ENCODE measurements at regions not wholly inside any gene's neighbourhood (a gene's known extent, or its start where the extent isn't known, plus 50 kb on each side); places are given as distances from the start of the nearest gene placed in this dataset.

- Histone ChIP-seq H3K4me3 (ENCODE audit: low read depth, low read length) (no peak overlapping the region), H3K9me3 (ENCODE audit: control insufficient read depth, insufficient read depth, low read length) (no peaks in the 10 kb centered on the region), H3K9ac (ENCODE audit: low read depth, low read length) (no peak overlapping the region), H3K27me3 (ENCODE audit: control insufficient read depth, insufficient read depth, low read length) (no peaks in the 10 kb centered on the region), H3K36me3 (ENCODE audit: control insufficient read depth, insufficient read depth, low read length) (no peaks in the 10 kb centered on the region), H3K4me1 (ENCODE audit: control insufficient read depth, insufficient read depth, low read length) (no peaks in the 10 kb centered on the region)
Observed at GRCh38 chr5:8254674-8255073, 385.7 kb downstream of the MTRR start.

- Histone ChIP-seq H3K36me3 (ENCODE audit: control insufficient read depth, insufficient read depth, low read length) (no peaks in the 10 kb centered on the region), H3K4me1 (ENCODE audit: control insufficient read depth, insufficient read depth, low read length) (no peaks in the 10 kb centered on the region), H3K4me3 (ENCODE audit: low read depth, low read length) (no peak overlapping the region), H3K9ac (ENCODE audit: low read depth, low read length) (no peak overlapping the region), H3K27me3 (ENCODE audit: control insufficient read depth, insufficient read depth, low read length) (no peaks in the 10 kb centered on the region), H3K9me3 (ENCODE audit: control insufficient read depth, insufficient read depth, low read length) (no peaks in the 10 kb centered on the region)
Observed at GRCh38 chr5:8258801-8259200, 389.9 kb downstream of the MTRR start.

DNA sequence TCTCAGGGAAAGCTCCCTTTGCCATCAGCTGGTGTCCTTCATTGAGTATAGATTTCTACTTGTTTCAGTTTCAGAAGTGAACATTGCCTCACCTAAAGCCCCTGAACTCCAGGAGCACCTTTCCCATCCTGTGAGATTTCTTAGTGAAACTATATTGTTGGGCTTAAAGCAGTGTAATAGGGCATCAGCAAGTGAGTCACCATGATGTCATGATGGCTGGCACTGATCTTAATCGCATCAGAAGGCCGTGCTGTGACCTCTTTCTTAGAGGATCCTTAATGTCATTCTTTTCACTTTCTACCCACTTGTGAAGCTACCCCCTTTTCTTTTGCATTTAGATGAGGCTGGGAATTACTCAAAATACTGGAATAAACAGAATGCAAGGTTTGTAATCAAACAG is 401.3 kb downstream of the MTRR start:
- no peaks in the 10 kb centered on the region for H3K9me3 ChIP-seq (ENCODE audit: control insufficient read depth, insufficient read depth, low read length)
- no peaks in the 10 kb centered on the region for H3K36me3 ChIP-seq (ENCODE audit: control insufficient read depth, insufficient read depth, low read length)
- H3K4me3 ChIP-seq (ENCODE audit: low read depth, low read length): no peak overlapping the region
- no peak overlapping the region for H3K9ac ChIP-seq (ENCODE audit: low read depth, low read length)
- no peaks in the 10 kb centered on the region for H3K4me1 ChIP-seq (ENCODE audit: control insufficient read depth, insufficient read depth, low read length)
- H3K27me3 ChIP-seq (ENCODE audit: control insufficient read depth, insufficient read depth, low read length): no peaks in the 10 kb centered on the region

- Histone ChIP-seq H3K36me3 (ENCODE audit: control insufficient read depth, insufficient read depth, low read length) (no peaks in the 10 kb centered on the region), H3K27me3 (ENCODE audit: control insufficient read depth, insufficient read depth, low read length) (no peaks in the 10 kb centered on the region), H3K4me3 (ENCODE audit: low read depth, low read length) (no peak overlapping the region), H3K9me3 (ENCODE audit: control insufficient read depth, insufficient read depth, low read length) (no peaks in the 10 kb centered on the region), H3K9ac (ENCODE audit: low read depth, low read length) (no peak overlapping the region), H3K4me1 (ENCODE audit: control insufficient read depth, insufficient read depth, low read length) (no peaks in the 10 kb centered on the region)
Observed at GRCh38 chr5:8280711-8281363, 411.9 kb downstream of the MTRR start.

- no peak overlapping the region for H3K9ac ChIP-seq (ENCODE audit: low read depth, low read length)
- H3K9me3 ChIP-seq (ENCODE audit: control insufficient read depth, insufficient read depth, low read length): no peaks in the 10 kb centered on the region
- H3K27me3 ChIP-seq (ENCODE audit: control insufficient read depth, insufficient read depth, low read length): no peaks in the 10 kb centered on the region
- no peaks in the 10 kb centered on the region for H3K36me3 ChIP-seq (ENCODE audit: control insufficient read depth, insufficient read depth, low read length)
- no peak overlapping the region for H3K4me3 ChIP-seq (ENCODE audit: low read depth, low read length)
- no peaks in the 10 kb centered on the region for H3K4me1 ChIP-seq (ENCODE audit: control insufficient read depth, insufficient read depth, low read length)
Observed at GRCh38 chr5:8288334-8288733, 419.4 kb downstream of the MTRR start.

GRCh38 chr5:8288897-8289516 is 420.1 kb downstream of the MTRR start:
- Histone ChIP-seq H3K4me1 (ENCODE audit: control insufficient read depth, insufficient read depth, low read length) (no peaks in the 10 kb centered on the region), H3K36me3 (ENCODE audit: control insufficient read depth, insufficient read depth, low read length) (no peaks in the 10 kb centered on the region), H3K9ac (ENCODE audit: low read depth, low read length) (no peak overlapping the region), H3K9me3 (ENCODE audit: control insufficient read depth, insufficient read depth, low read length) (no peaks in the 10 kb centered on the region), H3K27me3 (ENCODE audit: control insufficient read depth, insufficient read depth, low read length) (no peaks in the 10 kb centered on the region), H3K4me3 (ENCODE audit: low read depth, low read length) (no peak overlapping the region)

DNA sequence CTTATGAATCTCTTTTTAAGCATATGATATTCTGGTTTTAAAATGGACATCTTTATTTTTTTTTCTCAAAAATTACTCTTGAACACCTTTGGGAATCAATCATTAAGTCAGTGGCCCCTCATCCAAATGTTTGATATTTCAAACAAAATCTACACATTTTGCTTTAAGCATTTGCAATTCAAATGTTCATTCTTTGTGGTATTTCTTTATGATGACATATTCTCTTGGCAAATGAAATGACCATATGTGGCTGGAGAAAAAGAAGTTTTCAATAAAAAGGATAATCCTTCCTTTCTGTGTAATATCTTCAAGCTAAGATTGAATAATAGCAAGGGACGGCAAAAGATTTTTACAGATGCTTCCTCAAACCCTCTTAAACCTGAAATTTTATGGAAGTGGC is 420.8 kb downstream of the MTRR start:
- no peak overlapping the region for H3K4me3 ChIP-seq (ENCODE audit: low read depth, low read length)
- H3K4me1 ChIP-seq (ENCODE audit: control insufficient read depth, insufficient read depth, low read length): no peaks in the 10 kb centered on the region
- no peak overlapping the region for H3K9ac ChIP-seq (ENCODE audit: low read depth, low read length)

GRCh38 chr5:8290721-8291120 is 421.8 kb downstream of the MTRR start:
- no peaks in the 10 kb centered on the region for H3K4me1 ChIP-seq (ENCODE audit: control insufficient read depth, insufficient read depth, low read length)

More for the DNA sequence above, 420.8 kb downstream of the MTRR start:
- Histone ChIP-seq H3K9me3 (ENCODE audit: control insufficient read depth, insufficient read depth, low read length) (no peaks in the 10 kb centered on the region), H3K27me3 (ENCODE audit: control insufficient read depth, insufficient read depth, low read length) (no peaks in the 10 kb centered on the region), H3K36me3 (ENCODE audit: control insufficient read depth, insufficient read depth, low read length) (no peaks in the 10 kb centered on the region)

DNA sequence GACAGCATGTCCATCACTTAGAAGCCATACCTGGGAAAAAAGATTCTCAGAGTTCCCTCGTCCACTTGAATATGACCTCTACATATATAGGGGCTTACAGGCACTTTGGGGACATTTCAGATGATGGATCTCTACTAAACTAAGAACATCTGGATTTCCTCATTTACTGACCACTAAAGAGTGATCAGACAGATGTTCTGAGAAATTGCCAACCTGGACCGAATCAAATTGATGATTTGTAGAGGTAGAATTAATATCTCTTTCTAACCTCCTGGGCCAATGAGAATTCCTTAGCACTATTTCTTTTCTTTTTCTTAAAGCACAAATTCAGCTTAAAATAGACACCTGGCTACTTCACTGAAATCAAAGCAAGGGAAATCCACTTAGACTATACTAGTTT is 422.7 kb downstream of the MTRR start:
- Histone ChIP-seq H3K4me3 (ENCODE audit: low read depth, low read length) (no peak overlapping the region), H3K36me3 (ENCODE audit: control insufficient read depth, insufficient read depth, low read length) (no peaks in the 10 kb centered on the region), H3K27me3 (ENCODE audit: control insufficient read depth, insufficient read depth, low read length) (no peaks in the 10 kb centered on the region), H3K4me1 (ENCODE audit: control insufficient read depth, insufficient read depth, low read length) (no peaks in the 10 kb centered on the region), H3K9me3 (ENCODE audit: control insufficient read depth, insufficient read depth, low read length) (no peaks in the 10 kb centered on the region), H3K9ac (ENCODE audit: low read depth, low read length) (no peak overlapping the region)

More at GRCh38 chr5:8290721-8291120, 421.8 kb downstream of the MTRR start:
- Histone ChIP-seq H3K9ac (ENCODE audit: low read depth, low read length) (no peak overlapping the region), H3K9me3 (ENCODE audit: control insufficient read depth, insufficient read depth, low read length) (no peaks in the 10 kb centered on the region), H3K36me3 (ENCODE audit: control insufficient read depth, insufficient read depth, low read length) (no peaks in the 10 kb centered on the region), H3K27me3 (ENCODE audit: control insufficient read depth, insufficient read depth, low read length) (no peaks in the 10 kb centered on the region), H3K4me3 (ENCODE audit: low read depth, low read length) (no peak overlapping the region)

DNA sequence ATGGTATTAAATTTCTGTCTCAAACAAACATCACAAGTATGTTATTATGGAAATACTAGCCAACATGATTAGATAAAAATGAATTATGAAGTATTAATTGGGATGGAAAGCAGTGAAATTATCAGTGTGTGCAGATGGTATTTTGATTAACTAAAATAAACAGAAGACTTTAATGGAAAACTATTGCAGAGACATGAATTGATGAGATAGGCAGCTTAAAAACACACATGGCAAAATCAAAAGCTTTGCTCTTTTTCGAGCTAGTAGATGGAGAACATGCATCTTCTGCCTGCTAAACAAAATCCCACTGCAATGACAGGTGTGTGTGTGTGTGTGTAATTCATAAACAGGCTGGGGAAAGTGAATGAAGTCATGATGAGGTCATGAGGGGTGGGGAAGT is 426.2 kb downstream of the MTRR start:
- Histone ChIP-seq H3K4me3 (ENCODE audit: low read depth, low read length) (no peak overlapping the region), H3K4me1 (ENCODE audit: control insufficient read depth, insufficient read depth, low read length) (no peaks in the 10 kb centered on the region), H3K27me3 (ENCODE audit: control insufficient read depth, insufficient read depth, low read length) (no peaks in the 10 kb centered on the region)

DNA sequence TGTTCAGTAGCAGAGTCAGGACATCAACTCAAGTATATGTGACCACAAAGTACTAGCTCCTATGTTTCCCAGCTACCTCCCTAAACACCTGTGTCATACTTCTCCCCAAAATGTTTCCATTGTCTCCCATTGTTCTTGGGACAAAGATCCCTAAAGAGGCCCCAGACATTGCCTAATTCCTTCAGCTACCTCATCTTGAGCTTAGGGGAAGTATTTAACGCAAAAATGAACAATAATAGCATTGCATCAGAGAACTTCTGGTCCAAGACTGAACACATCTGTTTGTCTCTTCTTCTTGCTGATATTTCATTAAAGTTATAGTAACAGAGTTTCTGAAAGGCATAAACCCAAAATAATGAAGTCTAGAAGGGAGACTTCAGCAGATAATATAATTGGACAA is 430.8 kb downstream of the MTRR start:
- no peak overlapping the region for H3K4me3 ChIP-seq (ENCODE audit: low read depth, low read length)
- no peaks in the 10 kb centered on the region for H3K4me1 ChIP-seq (ENCODE audit: control insufficient read depth, insufficient read depth, low read length)
- no peaks in the 10 kb centered on the region for H3K9me3 ChIP-seq (ENCODE audit: control insufficient read depth, insufficient read depth, low read length)
- H3K36me3 ChIP-seq (ENCODE audit: control insufficient read depth, insufficient read depth, low read length): no peaks in the 10 kb centered on the region
- H3K9ac ChIP-seq (ENCODE audit: low read depth, low read length): no peak overlapping the region
- no peaks in the 10 kb centered on the region for H3K27me3 ChIP-seq (ENCODE audit: control insufficient read depth, insufficient read depth, low read length)

More for the DNA sequence above, 426.2 kb downstream of the MTRR start:
- Histone ChIP-seq H3K9me3 (ENCODE audit: control insufficient read depth, insufficient read depth, low read length) (no peaks in the 10 kb centered on the region), H3K36me3 (ENCODE audit: control insufficient read depth, insufficient read depth, low read length) (no peaks in the 10 kb centered on the region), H3K9ac (ENCODE audit: low read depth, low read length) (no peak overlapping the region)

- no peaks in the 10 kb centered on the region for H3K27me3 ChIP-seq (ENCODE audit: control insufficient read depth, insufficient read depth, low read length)
- no peak overlapping the region for H3K9ac ChIP-seq (ENCODE audit: low read depth, low read length)
- no peaks in the 10 kb centered on the region for H3K36me3 ChIP-seq (ENCODE audit: control insufficient read depth, insufficient read depth, low read length)
- H3K4me1 ChIP-seq (ENCODE audit: control insufficient read depth, insufficient read depth, low read length): no peaks in the 10 kb centered on the region
- H3K9me3 ChIP-seq (ENCODE audit: control insufficient read depth, insufficient read depth, low read length): no peaks in the 10 kb centered on the region
- H3K4me3 ChIP-seq (ENCODE audit: low read depth, low read length): no peak overlapping the region
Observed at GRCh38 chr5:8304341-8304740, 435.4 kb downstream of the MTRR start.
